ENCODE measurements at regions not wholly inside any gene's neighbourhood (a gene's known extent, or its start where the extent isn't known, plus 50 kb on each side); places are given as distances from the start of the nearest gene placed in this dataset.

GRCh38 chr10:21406595-21407193 lies 118.8 kb downstream of the SKIDA1 start:
- in situ Hi-C loops (cut with MboI; ENCODE audit: low pct_ligation_motif_present in 1 of 4, low pct_unique_long_range_greater_than_20kb in 1 of 4, low sequenced_read_pairs in 3 of 4), result no loop called here
- WGBS, 2 donors (ENCODE audit: low coverage in 1 of 2), result 52 to 60% methylated on average over 6 to 7 of the region's 7 CpGs
- TF ChIP-seq CTCF (IDR thresholded peaks at IDR 0.05) (no peak), EP300 (IDR thresholded peaks at IDR 0.05; ENCODE audit: low read depth) (no peak), POLR2A (IDR thresholded peaks at IDR 0.05) (no peak), POLR2AphosphoS5 (IDR thresholded peaks at IDR 0.05) (no peak)
- no peak for DNase-seq
- no peaks in the 10 kb centered on the region for H3K27me3 ChIP-seq
- H3K36me3 ChIP-seq, result no peaks in the 10 kb centered on the region
- intact Hi-C loops (cut with DNase I; ENCODE audit: low total_unique reads), result no loop called here
- no peak overlapping the region for H3K27ac ChIP-seq
- no peak overlapping the region for H3K4me3 ChIP-seq
- H3K4me1 ChIP-seq, result no peaks in the 10 kb centered on the region
- H3K9me3 ChIP-seq, result no peaks in the 10 kb centered on the region

GRCh38 chr10:21405981-21406380 lies 119.5 kb downstream of the SKIDA1 start:
- H3K9me3 ChIP-seq, result no peaks in the 10 kb centered on the region
- in situ Hi-C loops (cut with MboI; ENCODE audit: low pct_ligation_motif_present in 1 of 4, low pct_unique_long_range_greater_than_20kb in 1 of 4, low sequenced_read_pairs in 3 of 4), result no loop called here
- no peak for DNase-seq
- no peaks in the 10 kb centered on the region for H3K36me3 ChIP-seq
- H3K4me1 ChIP-seq, result no peaks in the 10 kb centered on the region
- 95 to 99% methylated on average over 3 to 8 of the region's 8 CpGs for WGBS, 2 donors (ENCODE audit: low coverage in 1 of 2)
- no peak for TF ChIP-seq EP300 (IDR thresholded peaks at IDR 0.05; ENCODE audit: low read depth)
- no peak for TF ChIP-seq POLR2A (IDR thresholded peaks at IDR 0.05)
- TF ChIP-seq CTCF (IDR thresholded peaks at IDR 0.05), result no peak
- TF ChIP-seq POLR2AphosphoS5 (IDR thresholded peaks at IDR 0.05), result no peak
- H3K27me3 ChIP-seq, result no peaks in the 10 kb centered on the region
- H3K4me3 ChIP-seq, result no peak overlapping the region
- intact Hi-C loops (cut with DNase I; ENCODE audit: low total_unique reads), result no loop called here
- H3K27ac ChIP-seq, result no peak overlapping the region

- no peak for DNase-seq
- Histone ChIP-seq H3K4me1 (peaks cover 0 to 7% (median 0%) of the 10 kb centered on the region in 4 donors), H3K9me3 (no peaks in the 10 kb centered on the region), H3K36me3 (no peaks in the 10 kb centered on the region), H3K27me3 (no peaks in the 10 kb centered on the region), H3K27ac (no peak overlapping the region), H3K4me3 (no peak overlapping the region)
- TF ChIP-seq CTCF (IDR thresholded peaks at IDR 0.05), result no peak
- TF ChIP-seq POLR2A (IDR thresholded peaks at IDR 0.05), result no peak
- no peak for TF ChIP-seq POLR2AphosphoS5 (IDR thresholded peaks at IDR 0.05)
- WGBS, 2 donors (ENCODE audit: low coverage in 1 of 2), result 77 to 78% methylated on average over 8 of the region's 8 CpGs
- intact Hi-C loops (cut with DNase I; ENCODE audit: low total_unique reads) (no loop called here), in situ Hi-C loops (cut with MboI; ENCODE audit: low pct_ligation_motif_present in 1 of 4, low pct_unique_long_range_greater_than_20kb in 1 of 4, low sequenced_read_pairs in 3 of 4) (no loop called here)
These were observed 122.0 kb downstream of the SKIDA1 start for GRCh38 chr10:21403256-21404015.

- Histone ChIP-seq H3K27ac (no peak overlapping the region), H3K4me1 (peaks cover 0 to 7% (median 0%) of the 10 kb centered on the region in 4 donors), H3K36me3 (no peaks in the 10 kb centered on the region), H3K9me3 (no peaks in the 10 kb centered on the region), H3K4me3 (no peak overlapping the region), H3K27me3 (no peaks in the 10 kb centered on the region)
- no peak for DNase-seq
- TF ChIP-seq POLR2A (IDR thresholded peaks at IDR 0.05) (no peak), POLR2AphosphoS5 (IDR thresholded peaks at IDR 0.05) (no peak), EP300 (IDR thresholded peaks at IDR 0.05; ENCODE audit: low read depth) (no peak)
- WGBS, 2 donors (ENCODE audit: low coverage in 1 of 2), result 57 to 86% methylated on average over 1 to 4 of the region's 4 CpGs
- in situ Hi-C loops (cut with MboI; ENCODE audit: low pct_ligation_motif_present in 1 of 4, low pct_unique_long_range_greater_than_20kb in 1 of 4, low sequenced_read_pairs in 3 of 4) (no loop called here), intact Hi-C loops (cut with DNase I; ENCODE audit: low total_unique reads) (no loop called here)
These were observed 122.8 kb downstream of the SKIDA1 start for GRCh38 chr10:21402606-21403083.
